Adipocyte (in vitro differentiated cells): ENCODE measurements at regions not wholly inside any gene's neighbourhood (a gene's known extent, or its start where the extent isn't known, plus 50 kb on each side); places are given as distances from the start of the nearest gene placed in this dataset.

Experiments used
- DNase-seq: peaks from one replicate; pipeline ENCODE4 v3.0.0-alpha.2; 2015; ENCODE audit warnings: low read depth
- H3K27me3 ChIP-seq: replicated peaks from 2 replicates; pipeline ENCODE4 v1.7.0; 2013; ENCODE audit warnings: mild to moderate bottlenecking, low read length, moderate library complexity; ENCODE audit not compliant: control insufficient read depth, insufficient read depth
- H3K36me3 ChIP-seq: 2 replicates; pipeline ENCODE4 v1.7.0; 2013; ENCODE audit warnings: low read length, mild to moderate bottlenecking, moderate library complexity; ENCODE audit not compliant: control insufficient read depth, insufficient read depth, severe bottlenecking
- H3K4me1 ChIP-seq: 2 replicates; pipeline ENCODE4 v1.7.0; 2013; ENCODE audit warnings: mild to moderate bottlenecking, low read length, moderate library complexity; ENCODE audit not compliant: control insufficient read depth, insufficient read depth
- H3K4me3 ChIP-seq: 2 replicates; pipeline ENCODE4 v1.7.0; 2013; ENCODE audit warnings: mild to moderate bottlenecking, low read length, moderate library complexity
- H3K9ac ChIP-seq: 2 replicates; pipeline ENCODE4 v1.7.0; 2013; ENCODE audit warnings: mild to moderate bottlenecking, low read length, moderate library complexity
- H3K9me3 ChIP-seq: 2 replicates; pipeline ENCODE4 v1.7.0; 2013; ENCODE audit warnings: mild to moderate bottlenecking, low read length, moderate library complexity; ENCODE audit not compliant: control insufficient read depth

- DNase-seq: no peak
- H3K4me3 ChIP-seq: no peak overlapping the region
- H3K9ac ChIP-seq: no peak overlapping the region
- H3K4me1 ChIP-seq: peaks cover 1% of the 10 kb centered on the region
- peaks cover 23% of the 10 kb centered on the region for H3K27me3 ChIP-seq
- H3K9me3 ChIP-seq: no peaks in the 10 kb centered on the region
- H3K36me3 ChIP-seq: no peaks in the 10 kb centered on the region
These were observed 133.0 kb downstream of the ZDHHC21 start for GRCh38 chr9:14560194-14560593.

- no peak for DNase-seq
These were observed 138.3 kb downstream of the ZDHHC21 start for GRCh38 chr9:14554886-14555285.

GRCh38 chr9:14547245-14548060 is 145.8 kb downstream of the ZDHHC21 start:
- Histone ChIP-seq H3K36me3 (no peaks in the 10 kb centered on the region), H3K9me3 (no peaks in the 10 kb centered on the region), H3K9ac (no peak overlapping the region), H3K4me1 (no peaks in the 10 kb centered on the region), H3K4me3 (no peak overlapping the region), H3K27me3 (no peaks in the 10 kb centered on the region)
- DNase-seq: no peak

More at GRCh38 chr9:14554886-14555285, 138.3 kb downstream of the ZDHHC21 start:
- Histone ChIP-seq H3K4me1 (peaks cover 5% of the 10 kb centered on the region), H3K9ac (no peak overlapping the region), H3K4me3 (peak overlapping the region; percentile 24), H3K36me3 (no peaks in the 10 kb centered on the region), H3K9me3 (no peaks in the 10 kb centered on the region), H3K27me3 (no peaks in the 10 kb centered on the region)

- H3K4me3 ChIP-seq: no peak overlapping the region
These were observed 146.5 kb downstream of the ZDHHC21 start for GRCh38 chr9:14546693-14547092.

GRCh38 chr9:14542071-14542470 is 151.2 kb downstream of the ZDHHC21 start:
- Histone ChIP-seq H3K36me3 (no peaks in the 10 kb centered on the region), H3K4me1 (no peaks in the 10 kb centered on the region), H3K9ac (no peak overlapping the region), H3K27me3 (no peaks in the 10 kb centered on the region), H3K4me3 (no peak overlapping the region), H3K9me3 (no peaks in the 10 kb centered on the region)
- DNase-seq: no peak

More at GRCh38 chr9:14546693-14547092, 146.5 kb downstream of the ZDHHC21 start:
- no peaks in the 10 kb centered on the region for H3K27me3 ChIP-seq
- DNase-seq: no peak
- H3K4me1 ChIP-seq: no peaks in the 10 kb centered on the region
- H3K36me3 ChIP-seq: no peaks in the 10 kb centered on the region
- H3K9me3 ChIP-seq: no peaks in the 10 kb centered on the region
- H3K9ac ChIP-seq: no peak overlapping the region

- Histone ChIP-seq H3K4me3 (no peak overlapping the region), H3K36me3 (no peaks in the 10 kb centered on the region), H3K9me3 (no peaks in the 10 kb centered on the region), H3K4me1 (no peaks in the 10 kb centered on the region), H3K27me3 (peaks cover 20% of the 10 kb centered on the region), H3K9ac (no peak overlapping the region)
- no peak for DNase-seq
These were observed 154.7 kb downstream of the ZDHHC21 start for GRCh38 chr9:14538526-14538925.

- Histone ChIP-seq H3K4me3 (no peak overlapping the region), H3K27me3 (peaks cover 20% of the 10 kb centered on the region), H3K4me1 (no peaks in the 10 kb centered on the region), H3K9me3 (no peaks in the 10 kb centered on the region), H3K36me3 (no peaks in the 10 kb centered on the region), H3K9ac (no peak overlapping the region)
- no peak for DNase-seq
These were observed 157.9 kb downstream of the ZDHHC21 start for GRCh38 chr9:14535161-14535955.

- no peak overlapping the region for H3K4me3 ChIP-seq
- DNase-seq: no peak
- H3K9ac ChIP-seq: no peak overlapping the region
- H3K36me3 ChIP-seq: no peaks in the 10 kb centered on the region
- no peaks in the 10 kb centered on the region for H3K4me1 ChIP-seq
- H3K9me3 ChIP-seq: no peaks in the 10 kb centered on the region
- H3K27me3 ChIP-seq: peaks cover 20% of the 10 kb centered on the region
These were observed 159.2 kb downstream of the ZDHHC21 start for GRCh38 chr9:14533867-14534640.

- H3K9me3 ChIP-seq: no peaks in the 10 kb centered on the region
These were observed 160.6 kb downstream of the ZDHHC21 start for GRCh38 chr9:14532456-14533115.

GRCh38 chr9:14531341-14532269 is 161.6 kb downstream of the ZDHHC21 start:
- no peak overlapping the region for H3K4me3 ChIP-seq
- DNase-seq: no peak
- H3K9ac ChIP-seq: no peak overlapping the region
- H3K27me3 ChIP-seq: peaks cover 19% of the 10 kb centered on the region
- no peaks in the 10 kb centered on the region for H3K9me3 ChIP-seq
- no peaks in the 10 kb centered on the region for H3K4me1 ChIP-seq
- no peaks in the 10 kb centered on the region for H3K36me3 ChIP-seq

More at GRCh38 chr9:14532456-14533115, 160.6 kb downstream of the ZDHHC21 start:
- DNase-seq: peak; percentile 24
- Histone ChIP-seq H3K9ac (no peak overlapping the region), H3K4me3 (no peak overlapping the region), H3K36me3 (no peaks in the 10 kb centered on the region), H3K27me3 (peaks cover 20% of the 10 kb centered on the region), H3K4me1 (no peaks in the 10 kb centered on the region)
